ENCODE measurements at regions not wholly inside any gene's neighbourhood (a gene's known extent, or its start where the extent isn't known, plus 50 kb on each side); places are given as distances from the start of the nearest gene placed in this dataset.

- no peaks in the 10 kb centered on the region for H3K36me3 ChIP-seq (ENCODE audit: low read depth, low read length)
- no peaks in the 10 kb centered on the region for H3K9me2 ChIP-seq (replicated peaks; ENCODE audit: low read length)
- H3K9ac ChIP-seq (ENCODE audit: low read length), result no peak overlapping the region
- no peaks in the 10 kb centered on the region for H4K20me1 ChIP-seq (ENCODE audit: low read length)
- ChIA-PET CTCF (interaction anchor here (0.6 to 2.6 kb wide), 4 partner anchors 37 to 154 kb away, joined by 3 to 72 read pairs (median 12); no protein-coding TSS in a partner anchor), POLR2A (ENCODE audit: unreplicated experiment) (no interaction called here)
- DNase-seq, result peak; percentile 95
- H3K9me3 ChIP-seq (ENCODE audit: low read length), result no peaks in the 10 kb centered on the region
- H3K4me3 ChIP-seq (ENCODE audit: low read length), result no peak overlapping the region
- TF ChIP-seq EZH2 (IDR thresholded peaks at IDR 0.05; ENCODE audit: low read length, unreplicated experiment), result no peak
- TF ChIP-seq, protein P1, sequence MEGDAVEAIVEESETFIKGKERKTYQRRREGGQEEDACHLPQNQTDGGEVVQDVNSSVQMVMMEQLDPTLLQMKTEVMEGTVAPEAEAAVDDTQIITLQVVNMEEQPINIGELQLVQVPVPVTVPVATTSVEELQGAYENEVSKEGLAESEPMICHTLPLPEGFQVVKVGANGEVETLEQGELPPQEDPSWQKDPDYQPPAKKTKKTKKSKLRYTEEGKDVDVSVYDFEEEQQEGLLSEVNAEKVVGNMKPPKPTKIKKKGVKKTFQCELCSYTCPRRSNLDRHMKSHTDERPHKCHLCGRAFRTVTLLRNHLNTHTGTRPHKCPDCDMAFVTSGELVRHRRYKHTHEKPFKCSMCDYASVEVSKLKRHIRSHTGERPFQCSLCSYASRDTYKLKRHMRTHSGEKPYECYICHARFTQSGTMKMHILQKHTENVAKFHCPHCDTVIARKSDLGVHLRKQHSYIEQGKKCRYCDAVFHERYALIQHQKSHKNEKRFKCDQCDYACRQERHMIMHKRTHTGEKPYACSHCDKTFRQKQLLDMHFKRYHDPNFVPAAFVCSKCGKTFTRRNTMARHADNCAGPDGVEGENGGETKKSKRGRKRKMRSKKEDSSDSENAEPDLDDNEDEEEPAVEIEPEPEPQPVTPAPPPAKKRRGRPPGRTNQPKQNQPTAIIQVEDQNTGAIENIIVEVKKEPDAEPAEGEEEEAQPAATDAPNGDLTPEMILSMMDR (conservative IDR thresholded peaks at IDR 0.05; ENCODE audit: low read depth, low read length), result peak; percentile 98
- H3K27me3 ChIP-seq (ENCODE audit: low read length), result no peaks in the 10 kb centered on the region
- H3K4me2 ChIP-seq (ENCODE audit: low read length), result no peak overlapping the region
- H3K27ac ChIP-seq (ENCODE audit: low read length), result no peak overlapping the region
- peak; percentile 86 for ATAC-seq
- no peak overlapping the region for H2AFZ ChIP-seq (ENCODE audit: low read length)
- intact Hi-C loops (cut with micrococcal nuclease), result loop anchor here (1.0 to 2.0 kb wide), 2 partner anchors 36 to 53 kb away; no protein-coding TSS in a partner anchor
- no peaks in the 10 kb centered on the region for H3K79me2 ChIP-seq (ENCODE audit: low read length)
- no peaks in the 10 kb centered on the region for H3F3A ChIP-seq (ENCODE audit: low read length, unreplicated experiment)
- H3K4me1 ChIP-seq (ENCODE audit: insufficient read depth, low read length), result no peaks in the 10 kb centered on the region
- BruUV-seq (replicated peaks), result no TSS peak
Observed at GRCh38 chr14:49497725-49498348, 88.3 kb downstream of the RPS29 start.

- H2AFZ ChIP-seq (ENCODE audit: low read length), result no peak overlapping the region
- no peaks in the 10 kb centered on the region for H4K20me1 ChIP-seq (ENCODE audit: low read length)
- H3K9me3 ChIP-seq (ENCODE audit: low read length), result no peaks in the 10 kb centered on the region
- H3K9me2 ChIP-seq (replicated peaks; ENCODE audit: low read length), result no peaks in the 10 kb centered on the region
- no peak; the same call in 1 of the 2 replicates for ATAC-seq
- H3K79me2 ChIP-seq (ENCODE audit: low read length), result no peaks in the 10 kb centered on the region
- TF ChIP-seq, protein P1 (conservative IDR thresholded peaks at IDR 0.05; ENCODE audit: low read depth, low read length), result no peak
- no peak for TF ChIP-seq EZH2 (IDR thresholded peaks at IDR 0.05; ENCODE audit: low read length, unreplicated experiment)
- TF ChIP-seq EZH2phosphoT487 (IDR thresholded peaks at IDR 0.05; ENCODE audit: borderline replicate concordance, low read length), result no peak
- BruUV-seq (replicated peaks), result no TSS peak
- H3K27ac ChIP-seq (ENCODE audit: low read length), result no peak overlapping the region
- CTCF ChIA-PET, result interaction anchor here (0.6 to 2.6 kb wide), 4 partner anchors 37 to 153 kb away, joined by 3 to 72 read pairs (median 12); no protein-coding TSS in a partner anchor
- no peak overlapping the region for H3K9ac ChIP-seq (ENCODE audit: low read length)
- H3K4me1 ChIP-seq (ENCODE audit: insufficient read depth, low read length), result no peaks in the 10 kb centered on the region
- H3K36me3 ChIP-seq (ENCODE audit: low read depth, low read length), result no peaks in the 10 kb centered on the region
- H3F3A ChIP-seq (ENCODE audit: low read length, unreplicated experiment), result no peaks in the 10 kb centered on the region
- H3K4me3 ChIP-seq (ENCODE audit: low read length), result no peak overlapping the region
- DNase-seq, result no peak
- H3K27me3 ChIP-seq (ENCODE audit: low read length), result no peaks in the 10 kb centered on the region
- intact Hi-C loops (cut with micrococcal nuclease), result loop anchor here (1.0 to 2.0 kb wide), 2 partner anchors 35 to 54 kb away; no protein-coding TSS in a partner anchor
- POLR2A ChIA-PET (ENCODE audit: unreplicated experiment), result no interaction called here
- no peak overlapping the region for H3K4me2 ChIP-seq (ENCODE audit: low read length)
Observed at GRCh38 chr14:49497267-49497666, 88.9 kb downstream of the RPS29 start.

DNA sequence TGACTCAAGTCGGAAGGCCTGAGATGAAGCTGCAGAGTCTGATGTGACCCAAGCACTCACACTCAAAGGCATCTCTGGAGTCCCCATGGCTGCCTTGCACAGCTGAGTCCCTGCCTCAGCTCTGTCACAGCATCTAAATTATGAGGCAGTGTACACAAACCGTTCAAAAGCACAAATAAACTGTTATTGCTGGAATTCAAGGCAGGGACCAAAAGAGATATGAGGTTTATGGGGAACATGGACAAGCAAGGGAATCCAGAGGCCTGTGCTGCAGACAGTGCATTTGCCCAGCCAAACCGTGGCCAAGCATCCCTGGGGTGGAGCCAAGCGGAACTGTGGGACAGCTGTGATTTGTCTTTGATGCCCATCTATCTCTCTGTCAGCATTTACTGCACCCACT, 91.3 kb downstream of the RPS29 start:
- no peak overlapping the region for H3K4me3 ChIP-seq (ENCODE audit: low read length)
- DNase-seq (no peak), ATAC-seq (no peak)
- ChIA-PET CTCF (no interaction called here), POLR2A (ENCODE audit: unreplicated experiment) (no interaction called here)
- no peaks in the 10 kb centered on the region for H3K9me3 ChIP-seq (ENCODE audit: low read length)
- no peaks in the 10 kb centered on the region for H3K9me2 ChIP-seq (replicated peaks; ENCODE audit: low read length)
- no peak overlapping the region for H2AFZ ChIP-seq (ENCODE audit: low read length)
- H3K27me3 ChIP-seq (ENCODE audit: low read length), result peaks cover 4% of the 10 kb centered on the region; the same call in 1 of the 2 replicates
- BruUV-seq (replicated peaks), result no TSS peak
- no peak overlapping the region for H3K4me2 ChIP-seq (ENCODE audit: low read length)
- H3F3A ChIP-seq (ENCODE audit: low read length, unreplicated experiment), result no peaks in the 10 kb centered on the region
- no peak overlapping the region for H3K9ac ChIP-seq (ENCODE audit: low read length)
- H4K20me1 ChIP-seq (ENCODE audit: low read length), result no peaks in the 10 kb centered on the region
- no peaks in the 10 kb centered on the region for H3K79me2 ChIP-seq (ENCODE audit: low read length)
- H3K4me1 ChIP-seq (ENCODE audit: insufficient read depth, low read length), result peaks cover 4% of the 10 kb centered on the region; the same call in 1 of the 2 replicates
- intact Hi-C loops (cut with micrococcal nuclease), result no loop called here
- H3K27ac ChIP-seq (ENCODE audit: low read length), result no peak overlapping the region
- H3K36me3 ChIP-seq (ENCODE audit: low read depth, low read length), result no peaks in the 10 kb centered on the region
- no peak for TF ChIP-seq EZH2 (IDR thresholded peaks at IDR 0.05; ENCODE audit: low read length, unreplicated experiment)
- TF ChIP-seq, protein P1 (conservative IDR thresholded peaks at IDR 0.05; ENCODE audit: low read depth, low read length), result no peak
- TF ChIP-seq EZH2phosphoT487 (IDR thresholded peaks at IDR 0.05; ENCODE audit: borderline replicate concordance, low read length), result no peak
